ENCODE measurements at regions not wholly inside any gene's neighbourhood (a gene's known extent, or its start where the extent isn't known, plus 50 kb on each side); places are given as distances from the start of the nearest gene placed in this dataset.

DNA sequence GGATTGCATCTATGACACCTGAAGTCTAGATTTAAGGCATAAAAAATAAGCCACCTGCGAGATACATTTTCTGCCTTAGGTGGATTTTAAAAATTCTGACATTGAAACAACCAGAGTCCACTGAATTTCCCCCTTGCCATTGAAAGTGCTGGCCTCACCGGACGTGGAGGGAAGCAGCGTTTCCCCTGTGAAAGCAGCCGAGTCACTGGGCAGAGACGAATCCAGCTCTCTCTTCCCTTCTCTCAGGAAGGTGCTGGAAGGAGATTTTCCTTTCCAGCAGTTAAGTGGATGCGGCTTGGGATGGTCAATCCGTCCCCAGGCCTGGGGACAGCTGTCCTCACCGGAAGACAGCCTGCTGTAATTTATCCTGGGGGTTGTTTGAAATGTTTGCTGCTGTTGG lies 270.9 kb upstream of the FOXF1 start:
- Mint-ChIP-seq H3K4me1 (peaks cover 4% of the 10 kb centered on the region), H3K27ac (no peak overlapping the region), H3K36me3 (no peaks in the 10 kb centered on the region), H3K9me3 (no peaks in the 10 kb centered on the region), H3K4me3 (no peak overlapping the region), H3K27me3 (ENCODE audit: low read depth) (peaks cover 45% of the 10 kb centered on the region)
- DNase-seq (ENCODE audit: low spot score in 2 of 2, unreplicated experiment in 2 of 2): peak in 1 of 2 experiments; percentile 14
- TF ChIP-seq, protein P1, sequence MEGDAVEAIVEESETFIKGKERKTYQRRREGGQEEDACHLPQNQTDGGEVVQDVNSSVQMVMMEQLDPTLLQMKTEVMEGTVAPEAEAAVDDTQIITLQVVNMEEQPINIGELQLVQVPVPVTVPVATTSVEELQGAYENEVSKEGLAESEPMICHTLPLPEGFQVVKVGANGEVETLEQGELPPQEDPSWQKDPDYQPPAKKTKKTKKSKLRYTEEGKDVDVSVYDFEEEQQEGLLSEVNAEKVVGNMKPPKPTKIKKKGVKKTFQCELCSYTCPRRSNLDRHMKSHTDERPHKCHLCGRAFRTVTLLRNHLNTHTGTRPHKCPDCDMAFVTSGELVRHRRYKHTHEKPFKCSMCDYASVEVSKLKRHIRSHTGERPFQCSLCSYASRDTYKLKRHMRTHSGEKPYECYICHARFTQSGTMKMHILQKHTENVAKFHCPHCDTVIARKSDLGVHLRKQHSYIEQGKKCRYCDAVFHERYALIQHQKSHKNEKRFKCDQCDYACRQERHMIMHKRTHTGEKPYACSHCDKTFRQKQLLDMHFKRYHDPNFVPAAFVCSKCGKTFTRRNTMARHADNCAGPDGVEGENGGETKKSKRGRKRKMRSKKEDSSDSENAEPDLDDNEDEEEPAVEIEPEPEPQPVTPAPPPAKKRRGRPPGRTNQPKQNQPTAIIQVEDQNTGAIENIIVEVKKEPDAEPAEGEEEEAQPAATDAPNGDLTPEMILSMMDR (IDR thresholded peaks at IDR 0.05; ENCODE audit: unreplicated experiment): no peak

DNA sequence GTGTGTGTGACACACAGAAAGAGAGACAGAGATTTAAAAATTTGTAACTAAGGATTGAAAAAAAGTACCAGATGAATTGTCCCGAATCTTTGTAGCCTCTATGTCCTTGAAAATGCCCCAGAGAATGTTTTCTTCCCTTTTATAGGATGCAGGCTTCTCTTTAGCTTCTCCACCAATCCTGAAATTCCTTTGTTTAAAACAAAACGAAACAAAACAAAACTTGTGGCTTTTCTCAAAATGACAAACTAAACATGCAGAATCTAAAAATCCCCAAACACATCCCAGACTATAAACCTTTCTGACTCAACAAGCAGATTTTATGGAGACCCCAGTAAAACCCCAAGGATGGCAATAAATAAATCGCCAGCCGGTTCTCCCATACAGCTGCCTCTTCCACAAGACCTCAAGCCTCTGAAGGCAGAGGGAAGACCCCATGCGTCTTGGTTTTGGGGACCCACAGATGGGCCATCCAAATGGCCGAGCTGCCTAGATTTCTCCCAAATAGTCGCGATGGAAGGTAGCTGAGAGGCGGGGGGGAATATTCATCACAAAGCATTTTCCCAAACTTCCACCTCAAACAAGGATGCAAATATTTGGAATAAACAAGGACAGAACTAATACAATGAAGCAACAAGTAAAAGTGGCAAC lies 269.5 kb upstream of the FOXF1 start:
- Mint-ChIP-seq H3K27me3 (ENCODE audit: low read depth) (peaks cover 59% of the 10 kb centered on the region), H3K9me3 (no peaks in the 10 kb centered on the region), H3K36me3 (no peaks in the 10 kb centered on the region), H3K27ac (no peak overlapping the region), H3K4me1 (peaks cover 4% of the 10 kb centered on the region), H3K4me3 (no peak overlapping the region)
- peak in 1 of 2 experiments; percentile 14 for DNase-seq (ENCODE audit: low spot score in 2 of 2, unreplicated experiment in 2 of 2)
- TF ChIP-seq, protein P1 (IDR thresholded peaks at IDR 0.05; ENCODE audit: unreplicated experiment): no peak

DNA sequence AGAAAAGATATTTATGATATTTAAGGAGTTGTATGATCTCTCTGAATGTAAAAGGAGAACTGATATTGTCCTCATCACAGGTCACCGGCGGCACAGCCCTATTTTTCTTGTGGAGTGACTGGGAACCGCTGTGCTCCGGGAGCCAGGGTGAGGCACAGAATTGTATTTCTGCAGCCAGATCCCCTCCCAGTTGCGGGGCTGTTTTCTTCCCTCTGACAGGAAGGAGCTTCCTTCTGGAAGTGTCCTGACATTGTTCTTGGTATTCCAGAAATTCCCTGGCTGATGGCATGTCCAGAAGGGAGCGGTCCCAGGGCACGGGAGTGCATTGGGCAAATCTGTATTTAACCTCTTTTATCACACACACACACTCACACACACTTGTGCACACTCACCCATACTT lies 268.6 kb upstream of the FOXF1 start:
- Mint-ChIP-seq H3K27me3 (ENCODE audit: low read depth) (peaks cover 67% of the 10 kb centered on the region), H3K4me1 (peaks cover 4% of the 10 kb centered on the region), H3K9me3 (no peaks in the 10 kb centered on the region), H3K4me3 (no peak overlapping the region), H3K36me3 (no peaks in the 10 kb centered on the region), H3K27ac (no peak overlapping the region)
- TF ChIP-seq, protein P1 (IDR thresholded peaks at IDR 0.05; ENCODE audit: unreplicated experiment): no peak
- DNase-seq (ENCODE audit: low spot score in 2 of 2, unreplicated experiment in 2 of 2): peak in 1 of 2 experiments; percentile 31

DNA sequence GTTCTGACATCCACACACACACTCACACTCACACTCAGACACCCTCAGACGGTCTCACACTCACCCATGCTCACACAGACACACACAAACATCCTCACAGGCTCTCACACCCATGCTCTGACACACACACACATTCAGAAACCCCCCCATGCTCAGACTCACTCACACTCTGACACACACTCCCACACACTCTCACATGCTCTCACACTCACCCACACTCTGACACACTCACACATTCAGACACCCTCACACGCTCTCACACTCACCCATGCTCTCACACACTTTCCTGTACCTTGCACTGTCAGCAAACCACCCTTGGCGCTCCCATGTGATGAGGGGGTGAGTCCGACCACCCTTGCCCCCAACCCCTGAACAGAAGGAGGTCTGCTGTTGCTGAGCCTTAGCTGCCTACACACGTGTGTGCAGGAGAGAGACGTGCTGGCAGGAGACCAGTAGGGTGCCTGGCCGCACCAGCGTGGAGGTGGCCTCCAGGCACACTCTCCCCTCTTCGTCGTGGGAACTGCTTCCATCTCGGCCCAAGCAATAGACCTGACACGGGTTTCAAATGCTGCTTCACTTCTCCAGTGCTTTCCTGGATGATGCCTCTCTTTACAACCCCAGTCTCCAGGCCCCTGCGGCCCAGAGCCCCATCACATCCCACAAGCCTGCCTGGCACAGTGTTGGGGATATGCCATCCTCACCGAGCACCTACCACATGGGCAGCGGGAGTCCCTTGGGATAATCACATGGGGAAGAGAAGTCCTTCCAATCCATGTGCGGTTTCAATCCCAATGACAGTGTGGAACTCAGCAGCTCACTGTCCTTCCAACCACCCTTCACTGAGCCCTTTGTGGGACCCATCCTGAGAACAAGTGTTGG lies 267.8 kb upstream of the FOXF1 start:
- TF ChIP-seq, protein P1 (IDR thresholded peaks at IDR 0.05; ENCODE audit: unreplicated experiment): no peak
- no peaks in the 10 kb centered on the region for H3K36me3 Mint-ChIP-seq
- H3K27me3 Mint-ChIP-seq (ENCODE audit: low read depth): peaks cover 73% of the 10 kb centered on the region
- H3K27ac Mint-ChIP-seq: no peak overlapping the region
- DNase-seq (ENCODE audit: low spot score in 2 of 2, unreplicated experiment in 2 of 2): peak in 1 of 2 experiments; percentile 14
- H3K4me3 Mint-ChIP-seq: no peak overlapping the region
- no peaks in the 10 kb centered on the region for H3K9me3 Mint-ChIP-seq
- H3K4me1 Mint-ChIP-seq: peaks cover 4% of the 10 kb centered on the region

DNA sequence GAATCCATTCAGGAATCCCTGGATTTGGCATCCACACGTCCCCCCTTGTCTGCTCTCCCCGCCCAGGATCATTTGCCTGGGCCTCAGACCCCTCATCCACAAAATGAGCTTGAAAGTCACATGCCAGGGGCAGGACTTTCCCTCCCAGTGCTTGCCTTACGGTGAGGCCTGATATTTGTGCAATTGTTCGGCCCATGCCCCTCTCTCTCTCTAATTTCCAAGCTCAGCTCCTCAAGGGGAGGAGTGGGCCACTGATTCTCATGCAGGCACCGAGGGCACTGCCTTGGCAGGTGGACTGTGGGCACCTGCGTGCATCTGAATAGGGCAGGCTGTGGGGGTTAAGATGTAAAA lies 267.2 kb upstream of the FOXF1 start:
- Mint-ChIP-seq H3K27me3 (ENCODE audit: low read depth) (peaks cover 79% of the 10 kb centered on the region), H3K9me3 (no peaks in the 10 kb centered on the region), H3K27ac (no peak overlapping the region), H3K4me3 (no peak overlapping the region), H3K36me3 (no peaks in the 10 kb centered on the region), H3K4me1 (peaks cover 4% of the 10 kb centered on the region)
- no peak for DNase-seq (ENCODE audit: low spot score in 2 of 2, unreplicated experiment in 2 of 2)
- TF ChIP-seq, protein P1 (IDR thresholded peaks at IDR 0.05; ENCODE audit: unreplicated experiment): no peak

All from mesothelial cell of epicardium (in vitro differentiated cells).